Prostate gland (tissue), 2 donors: ENCODE measurements at regions not wholly inside any gene's neighbourhood (a gene's known extent, or its start where the extent isn't known, plus 50 kb on each side); places are given as distances from the start of the nearest gene placed in this dataset.
"Not testable (repeated sequence)": the region's sequence is repeated elsewhere in the genome, so short reads cannot be mapped to it uniquely, and the experiment has no call there.

Source experiments
- POLR2A ChIP-seq: fragments of 450-650 bp; IDR thresholded peaks from one replicate; pipeline ENCODE4 v1.6.1; 2016; ENCODE audit warnings: antibody characterized with exemption, mild to moderate bottlenecking
- POLR2AphosphoS5 ChIP-seq: sonication (generic); formaldehyde crosslinking; IDR thresholded peaks from one replicate; pipeline ENCODE4 v1.6.1; 2017; ENCODE audit warnings: antibody characterized with exemption
- TF ChIP-seq, protein P1 (sequence below), 4 experiments: fragments of 200-600 bp in 2 of 4; fragments of 450-650 bp in 2 of 4; sonication (generic) in 2 of 4; IDR thresholded peaks; 1 replicate in 3 of 4; 2 replicates in 1 of 4; pipeline ENCODE4 v1.5.1; 2016 to 2019; ENCODE audit warnings: antibody characterized with exemption in 4 of 4, mild to moderate bottlenecking in 2 of 4, moderate library complexity in 2 of 4

- TF ChIP-seq, protein P1, sequence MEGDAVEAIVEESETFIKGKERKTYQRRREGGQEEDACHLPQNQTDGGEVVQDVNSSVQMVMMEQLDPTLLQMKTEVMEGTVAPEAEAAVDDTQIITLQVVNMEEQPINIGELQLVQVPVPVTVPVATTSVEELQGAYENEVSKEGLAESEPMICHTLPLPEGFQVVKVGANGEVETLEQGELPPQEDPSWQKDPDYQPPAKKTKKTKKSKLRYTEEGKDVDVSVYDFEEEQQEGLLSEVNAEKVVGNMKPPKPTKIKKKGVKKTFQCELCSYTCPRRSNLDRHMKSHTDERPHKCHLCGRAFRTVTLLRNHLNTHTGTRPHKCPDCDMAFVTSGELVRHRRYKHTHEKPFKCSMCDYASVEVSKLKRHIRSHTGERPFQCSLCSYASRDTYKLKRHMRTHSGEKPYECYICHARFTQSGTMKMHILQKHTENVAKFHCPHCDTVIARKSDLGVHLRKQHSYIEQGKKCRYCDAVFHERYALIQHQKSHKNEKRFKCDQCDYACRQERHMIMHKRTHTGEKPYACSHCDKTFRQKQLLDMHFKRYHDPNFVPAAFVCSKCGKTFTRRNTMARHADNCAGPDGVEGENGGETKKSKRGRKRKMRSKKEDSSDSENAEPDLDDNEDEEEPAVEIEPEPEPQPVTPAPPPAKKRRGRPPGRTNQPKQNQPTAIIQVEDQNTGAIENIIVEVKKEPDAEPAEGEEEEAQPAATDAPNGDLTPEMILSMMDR (IDR thresholded peaks at IDR 0.05): not testable (repeated sequence)
- not testable (repeated sequence) for TF ChIP-seq POLR2AphosphoS5, POLR2A
Measured at GRCh38 chr14:105606305-105606975, 80.1 kb downstream of the TMEM121 start.
